Left cardiac atrium (tissue), 4 donors: ENCODE measurements at regions not wholly inside any gene's neighbourhood (a gene's known extent, or its start where the extent isn't known, plus 50 kb on each side); places are given as distances from the start of the nearest gene placed in this dataset.

Experiments used
- ATAC-seq, 2 donors: fragments of 200-7000 bp; cut with Tn5 transposase; one replicate each; pipeline ENCODE4 v1.9.1; 2020; ENCODE audit warnings: mild to moderate bottlenecking in 2 of 2, moderate library complexity in 2 of 2
- DNase-seq: peaks from one replicate; pipeline ENCODE4 v3.0.0-alpha.2; 2020
- intact Hi-C, 2 donors: fragments of 100-400 bp; cut with DNase I; formaldehyde crosslinking; loops; one replicate each; pipeline versions ENCODE4 v1.14.1 to v1.15.1; 2022 to 2023
- donor health status: DM: no; HTN: yes; CAD: no.
- donor health status: DM: no; HTN: yes; CAD: no; lungs with severe emphysema.
- donor health status: DM: yes; HTN: yes; CAD: no.
- donor health status: Dilated cardiomyopathy.

DNA sequence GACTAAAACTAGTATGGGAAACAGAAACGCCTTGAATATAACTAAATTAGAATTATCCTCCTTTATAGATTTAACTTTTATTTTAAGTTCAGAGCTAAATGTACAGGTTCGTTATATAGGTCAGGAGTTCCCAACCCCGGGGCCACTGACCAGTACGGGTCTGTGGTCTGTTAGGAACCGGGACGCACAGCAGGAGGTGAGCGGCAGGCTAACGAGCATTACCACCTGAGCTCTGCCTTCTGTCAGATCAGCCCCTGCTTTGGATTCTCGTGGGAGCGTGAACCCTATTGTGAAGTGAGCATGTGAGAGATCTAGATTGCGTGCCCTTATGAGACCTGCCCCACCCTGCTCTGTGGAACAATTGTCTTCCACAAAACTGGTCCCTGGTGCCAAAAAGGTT is 51.0 kb downstream of the FAT4 start:
- no peak for DNase-seq
- ATAC-seq: no peak
- intact Hi-C loops: no loop called here

DNA sequence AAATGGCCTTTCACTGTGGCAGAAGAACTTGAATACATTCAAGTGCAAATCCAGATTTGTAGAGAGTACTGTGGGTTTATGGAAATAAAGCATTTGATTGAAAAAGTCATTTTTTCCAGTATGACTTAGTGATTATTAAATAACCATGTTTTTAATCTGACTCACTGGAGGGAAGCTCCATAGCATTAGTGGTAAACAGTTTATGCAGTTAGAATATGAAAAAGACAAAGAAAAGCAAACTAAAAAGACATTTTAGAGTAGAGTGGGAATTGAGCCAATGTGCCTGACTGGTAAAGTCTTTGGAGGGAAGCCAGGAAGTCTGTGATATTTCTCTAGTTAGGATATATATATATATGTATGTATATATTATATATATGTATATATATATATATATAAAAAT is 53.4 kb downstream of the FAT4 start:
- intact Hi-C loops: no loop called here
- no peak for DNase-seq
- no peak for ATAC-seq

DNA sequence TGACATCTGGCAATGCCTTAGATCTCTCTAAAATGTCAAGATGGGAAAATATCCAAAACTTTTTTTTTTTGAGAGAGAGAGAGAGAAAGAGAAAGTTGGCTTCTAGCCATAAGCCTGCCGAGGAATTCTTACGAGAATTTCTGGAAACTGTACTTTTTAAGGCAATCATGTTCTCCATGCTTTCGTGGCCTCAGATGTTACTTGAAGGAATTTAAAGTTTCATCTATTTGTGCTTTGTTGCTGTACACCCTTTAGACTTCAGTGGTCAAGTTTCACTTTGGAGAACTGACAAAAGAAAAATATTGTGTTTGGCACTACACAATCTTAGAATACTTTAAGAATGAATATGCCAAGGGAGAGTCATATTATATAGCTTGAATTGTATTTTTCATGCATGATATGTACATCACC is 53.9 kb downstream of the FAT4 start:
- ATAC-seq: no peak
- intact Hi-C loops: no loop called here
- no peak for DNase-seq

DNA sequence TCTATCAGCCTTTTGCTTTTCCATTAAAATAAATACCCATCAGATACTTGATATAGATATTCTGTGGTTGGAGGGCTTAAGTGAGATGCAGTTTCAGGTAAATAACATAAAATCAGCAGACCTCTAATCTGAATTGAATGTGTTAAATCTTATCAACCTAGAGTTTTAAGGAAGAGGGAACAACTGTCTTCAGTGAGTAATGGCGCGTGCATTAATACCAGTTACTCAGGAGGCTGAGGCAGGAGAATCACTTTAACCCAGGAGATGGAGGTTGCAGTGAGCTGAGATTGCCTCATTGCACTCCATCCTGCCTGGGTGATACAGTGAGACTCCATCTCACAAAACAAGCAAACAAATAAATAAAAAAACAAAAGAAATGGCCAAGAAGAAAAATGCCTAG is 54.3 kb downstream of the FAT4 start:
- DNase-seq (no peak), ATAC-seq (no peak)
- intact Hi-C loops: no loop called here

DNA sequence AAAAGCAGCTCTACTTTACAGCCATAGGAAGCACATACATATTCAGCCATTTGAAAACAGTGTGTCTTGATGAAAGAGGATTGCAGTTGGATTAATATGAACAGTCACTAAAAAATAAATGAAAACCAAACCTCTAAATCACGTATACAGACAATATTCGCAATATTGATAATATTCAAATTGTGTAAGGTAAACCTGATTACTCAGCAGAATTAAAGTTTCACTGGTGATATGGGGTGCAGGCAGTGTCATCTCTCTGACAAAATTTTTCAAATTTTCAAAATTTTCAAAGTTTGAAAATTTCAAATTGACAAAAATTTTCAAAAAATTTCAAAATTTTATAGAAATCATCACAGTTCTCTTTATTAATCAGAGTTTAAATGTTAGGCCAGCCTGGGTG is 55.7 kb downstream of the FAT4 start:
- DNase-seq (no peak), ATAC-seq (no peak)
- intact Hi-C loops: no loop called here

DNA sequence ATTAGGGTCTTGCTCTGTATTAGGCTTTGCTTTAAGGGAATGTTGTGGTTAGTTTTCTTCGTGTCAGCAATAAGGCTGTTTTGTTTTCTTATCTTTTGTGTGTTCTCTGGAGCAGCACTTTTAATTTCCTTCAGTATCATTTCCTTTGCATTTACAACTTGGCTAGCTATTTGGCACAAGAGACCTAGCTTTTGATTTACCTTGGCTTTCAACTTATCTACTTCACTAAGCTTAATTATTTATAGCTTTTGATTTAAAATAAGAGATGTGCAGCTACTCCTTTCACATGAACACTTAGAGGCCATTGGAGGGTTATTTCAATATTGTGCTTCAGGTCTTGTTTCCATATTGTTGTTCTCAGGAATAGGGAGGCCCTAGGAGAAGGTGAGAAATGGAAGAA is 68.2 kb downstream of the FAT4 start:
- ATAC-seq (peak in 1 of 2 donors; percentile 39), DNase-seq (no peak)
- intact Hi-C loops: no loop called here

DNA sequence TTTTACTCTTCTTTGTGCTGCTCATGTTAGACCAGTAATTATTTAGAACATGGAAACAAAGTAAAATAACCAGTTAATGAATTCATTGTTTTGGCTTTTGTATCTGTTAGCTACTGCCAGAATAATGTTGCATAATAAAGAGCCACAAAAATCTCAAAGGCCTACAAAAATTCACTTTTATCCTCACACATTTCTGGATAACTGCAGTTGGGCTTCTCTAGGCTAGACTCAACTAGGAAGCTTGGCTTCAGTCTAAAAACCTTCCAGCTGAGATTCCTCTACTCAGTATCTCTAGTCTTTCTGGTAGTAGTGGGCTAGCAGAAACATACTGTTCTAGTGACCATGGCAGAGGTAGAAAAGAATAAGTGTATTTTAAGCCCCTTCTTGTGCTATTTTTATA is 73.0 kb downstream of the FAT4 start:
- DNase-seq (no peak), ATAC-seq (peak; percentile 44 to 57)
- intact Hi-C loops: no loop called here

DNA sequence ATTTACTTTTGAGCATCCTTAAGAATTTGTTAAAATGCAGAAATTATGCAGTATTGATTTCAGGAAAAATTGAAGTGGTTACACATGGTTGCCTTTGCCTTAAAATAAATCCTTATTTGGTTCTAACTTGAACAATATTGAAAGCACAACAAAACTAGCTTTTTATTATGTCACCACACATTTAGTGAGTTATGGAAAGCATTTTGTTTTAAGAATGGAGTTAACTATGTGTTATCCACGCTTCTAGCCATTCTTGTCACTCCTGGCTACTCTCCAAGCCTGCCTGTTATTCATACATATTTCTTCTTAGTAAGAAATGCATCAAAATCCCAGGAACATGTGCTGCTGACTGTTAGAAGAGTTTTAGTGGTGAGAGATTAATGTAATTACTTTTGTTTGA is 73.9 kb downstream of the FAT4 start:
- DNase-seq (no peak), ATAC-seq (no peak)
- intact Hi-C loops: no loop called here

DNA sequence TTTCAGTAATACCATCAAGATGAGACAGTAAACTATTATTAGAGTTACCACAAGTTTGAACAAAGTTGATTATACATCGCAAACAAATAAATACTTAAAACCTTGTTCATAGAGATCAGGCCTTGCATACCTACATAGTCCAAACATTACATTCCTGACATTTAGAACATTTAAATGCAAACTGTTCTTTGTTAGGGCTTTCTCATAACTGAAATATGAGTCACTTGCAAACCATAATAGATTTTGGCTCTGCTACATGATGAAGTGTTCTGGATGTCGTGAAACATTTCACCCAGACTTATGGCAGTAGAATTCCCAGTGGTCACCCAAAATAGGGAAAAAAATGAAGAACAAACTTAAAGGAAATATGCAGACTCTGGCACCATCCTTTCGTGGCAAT is 75.0 kb downstream of the FAT4 start:
- intact Hi-C loops: loop anchor here in 1 of 2 donors (10.0 kb wide), 1 partner anchor 65 kb away; no protein-coding TSS in a partner anchor
- peak; percentile 71 to 80 for ATAC-seq
- no peak for DNase-seq

DNA sequence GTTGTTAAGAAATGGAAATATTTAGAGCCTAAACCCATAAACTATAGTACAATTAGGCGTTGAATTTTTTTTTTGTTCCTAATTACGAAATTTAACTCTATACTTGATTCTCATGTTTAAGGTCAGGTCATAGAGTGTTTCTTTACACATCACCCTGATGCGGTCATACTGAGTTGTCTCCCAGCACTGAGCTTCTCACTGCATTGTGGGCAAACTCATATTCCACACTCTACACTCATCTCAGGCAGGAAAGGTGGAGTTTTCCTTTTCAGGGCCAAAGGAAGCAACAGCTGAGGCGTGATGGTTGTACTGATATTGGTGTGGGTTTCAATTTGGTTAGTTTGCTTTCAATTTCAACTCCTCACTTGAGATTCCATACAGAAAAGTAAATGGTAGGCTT is 75.4 kb downstream of the FAT4 start:
- DNase-seq (no peak), ATAC-seq (peak; percentile 44 to 86)
- intact Hi-C loops: loop anchor here in 1 of 2 donors (10.0 kb wide), 1 partner anchor 65 kb away; no protein-coding TSS in a partner anchor

DNA sequence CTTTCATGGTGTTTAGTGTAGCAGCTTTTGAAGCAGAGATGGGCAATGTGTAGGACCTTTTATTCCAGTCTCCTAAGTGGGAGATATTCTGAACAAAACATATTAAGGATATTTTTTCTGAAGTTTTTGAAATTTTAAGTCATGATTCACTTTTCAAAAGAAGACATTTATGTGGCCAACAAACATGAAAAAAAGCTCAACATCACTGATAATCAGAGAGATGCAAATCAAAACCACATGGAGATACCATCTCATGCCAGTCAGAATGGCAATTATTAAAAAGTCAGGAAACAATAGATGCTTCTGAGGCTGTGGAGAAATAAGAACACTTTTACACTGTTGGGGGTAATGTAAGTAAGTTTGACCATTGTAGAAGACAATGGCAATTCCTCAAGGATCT is 76.0 kb downstream of the FAT4 start:
- ATAC-seq: no peak

DNA sequence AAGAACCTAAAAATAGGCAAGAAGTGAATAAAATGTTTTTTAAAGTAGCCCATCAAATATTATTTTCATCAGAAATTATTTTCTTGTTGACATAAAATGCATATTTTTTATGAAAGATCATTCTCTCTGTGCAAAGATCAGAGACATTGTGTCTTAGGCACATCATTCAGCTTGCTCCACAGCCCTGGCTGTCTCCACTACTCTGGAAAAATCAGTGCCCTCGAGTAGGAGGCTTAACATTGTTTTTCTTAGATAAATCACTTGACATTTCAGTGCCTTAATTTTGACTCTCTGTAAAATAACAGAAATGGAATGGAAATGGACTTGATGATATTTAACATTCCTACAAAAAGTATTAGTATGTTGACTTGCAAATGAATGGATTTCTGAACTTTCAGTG is 77.9 kb downstream of the FAT4 start:
- DNase-seq (no peak), ATAC-seq (no peak)
- intact Hi-C loops: loop anchor here in 1 of 2 donors (10.0 kb wide), 1 partner anchor 68 kb away; no protein-coding TSS in a partner anchor

More for the DNA sequence above, 76.0 kb downstream of the FAT4 start:
- intact Hi-C loops: loop anchor here in 1 of 2 donors (10.0 kb wide), 1 partner anchor 66 kb away; no protein-coding TSS in a partner anchor
- DNase-seq: no peak

DNA sequence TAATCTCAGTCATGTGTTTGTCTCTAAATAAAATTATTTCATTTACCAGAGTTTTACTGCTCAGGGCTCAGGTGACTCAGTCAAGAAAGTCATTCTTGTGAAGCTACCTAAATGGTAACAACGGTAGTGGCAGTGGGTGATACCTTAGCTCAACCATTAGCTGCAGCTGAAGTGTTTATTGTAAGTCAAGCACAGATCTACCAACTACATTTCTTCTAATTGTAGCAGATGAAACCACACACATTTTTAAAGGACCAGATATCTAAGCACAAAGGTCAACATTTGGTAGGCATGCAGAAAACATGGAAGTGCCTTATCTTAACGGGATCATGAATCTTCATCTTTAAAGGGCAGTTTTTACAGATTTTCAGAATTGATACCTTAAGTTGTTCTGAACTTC is 79.1 kb downstream of the FAT4 start:
- no peak for DNase-seq
- intact Hi-C loops: loop anchor here in 1 of 2 donors (10.0 kb wide), 1 partner anchor 69 kb away; no protein-coding TSS in a partner anchor
- ATAC-seq: no peak

DNA sequence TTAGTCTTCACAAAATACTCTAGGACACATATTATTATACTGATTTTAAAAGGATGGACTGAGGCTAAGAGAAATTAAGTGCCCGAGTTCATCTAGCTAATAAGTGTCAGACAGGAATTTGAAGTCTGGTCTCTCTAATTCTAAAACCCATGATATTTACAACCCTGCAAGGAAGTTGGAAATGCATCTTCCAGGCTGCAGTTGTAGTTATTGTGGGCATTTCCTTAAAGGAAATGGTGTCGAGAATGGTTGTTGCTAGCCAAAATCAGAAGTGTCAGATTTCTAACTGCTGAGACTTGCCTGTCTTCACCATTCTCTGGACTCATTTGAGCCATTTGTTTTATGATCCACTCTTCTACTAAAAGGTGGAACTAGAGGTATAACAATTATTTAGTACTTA is 82.5 kb downstream of the FAT4 start:
- ATAC-seq (no peak), DNase-seq (no peak)
- intact Hi-C loops: loop anchor here in 1 of 2 donors (10.0 kb wide), 1 partner anchor 72 kb away; no protein-coding TSS in a partner anchor

DNA sequence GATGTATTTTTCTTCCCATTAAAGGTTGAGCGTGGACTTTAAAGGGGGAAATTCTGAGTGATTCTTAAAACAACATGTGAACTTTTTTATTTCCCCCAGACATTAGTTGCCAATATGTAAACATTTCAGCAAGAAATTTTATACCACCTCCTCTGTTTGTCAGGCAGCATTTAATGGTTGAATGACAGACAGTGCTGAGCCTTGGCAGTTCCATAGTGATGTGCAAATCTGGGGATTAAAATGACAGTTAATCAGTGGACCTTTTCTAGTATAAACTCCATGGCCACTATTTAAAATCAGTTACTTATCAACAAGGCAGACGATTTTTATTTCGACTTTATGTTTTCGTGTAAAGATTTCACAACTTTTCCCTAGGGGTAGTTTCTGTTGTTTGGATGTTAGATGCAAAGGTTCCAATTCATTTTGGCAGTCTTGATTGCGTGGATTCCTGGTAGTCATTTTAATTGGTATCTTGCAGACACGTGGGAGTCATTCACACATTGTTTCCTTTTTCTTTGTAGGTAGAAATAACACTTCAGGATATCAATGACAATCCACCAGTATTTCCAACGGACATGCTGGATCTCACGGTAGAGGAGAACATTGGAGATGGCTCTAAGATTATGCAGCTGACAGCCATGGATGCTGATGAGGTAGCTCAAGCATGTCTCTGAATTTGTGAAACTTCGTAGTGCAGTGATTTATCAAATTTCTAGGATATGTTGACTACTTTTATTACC is 83.7 kb downstream of the FAT4 start:
- intact Hi-C loops: loop anchor here in 1 of 2 donors (10.0 kb wide), 1 partner anchor 74 kb away; no protein-coding TSS in a partner anchor
- ATAC-seq: no peak
- no peak for DNase-seq

DNA sequence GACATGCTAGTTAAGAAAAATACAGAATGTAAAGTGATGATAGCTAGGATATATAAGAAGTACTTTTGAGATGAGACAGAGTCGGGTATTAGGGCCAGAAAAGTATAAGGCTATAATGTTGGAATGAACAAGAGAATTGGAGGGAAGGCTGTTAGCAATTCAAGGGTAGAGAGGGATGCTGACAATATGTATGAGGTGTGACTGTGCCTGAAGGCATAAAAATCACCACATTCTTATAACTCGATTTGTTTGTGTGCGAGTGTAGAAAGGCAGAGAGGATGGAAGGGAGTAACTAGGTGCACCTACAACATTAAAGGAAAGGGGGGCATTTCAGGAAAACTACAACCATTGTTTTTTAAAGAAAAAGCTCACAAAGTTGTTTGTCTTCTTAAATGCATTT is 86.0 kb downstream of the FAT4 start:
- no peak for ATAC-seq
- DNase-seq: no peak
- intact Hi-C loops: no loop called here

DNA sequence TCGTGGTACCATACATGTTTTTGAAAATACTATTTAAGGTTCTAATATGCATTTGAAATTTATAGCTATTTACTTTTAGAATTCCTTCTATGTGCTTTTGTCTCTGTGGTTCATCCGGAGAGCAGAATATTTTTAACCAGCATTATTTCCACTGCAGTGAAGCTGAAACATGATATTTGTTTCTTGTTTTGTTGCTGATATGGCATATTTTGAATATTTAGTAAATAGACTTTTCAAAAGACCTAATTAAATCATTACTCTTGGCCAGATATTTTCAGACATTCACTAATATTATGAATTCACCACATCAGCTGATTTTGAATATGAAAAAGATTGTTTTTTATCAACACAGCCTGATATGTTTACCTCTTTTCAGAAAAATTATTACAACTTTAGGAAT is 87.0 kb downstream of the FAT4 start:
- DNase-seq: no peak
- intact Hi-C loops: no loop called here
- no peak for ATAC-seq

DNA sequence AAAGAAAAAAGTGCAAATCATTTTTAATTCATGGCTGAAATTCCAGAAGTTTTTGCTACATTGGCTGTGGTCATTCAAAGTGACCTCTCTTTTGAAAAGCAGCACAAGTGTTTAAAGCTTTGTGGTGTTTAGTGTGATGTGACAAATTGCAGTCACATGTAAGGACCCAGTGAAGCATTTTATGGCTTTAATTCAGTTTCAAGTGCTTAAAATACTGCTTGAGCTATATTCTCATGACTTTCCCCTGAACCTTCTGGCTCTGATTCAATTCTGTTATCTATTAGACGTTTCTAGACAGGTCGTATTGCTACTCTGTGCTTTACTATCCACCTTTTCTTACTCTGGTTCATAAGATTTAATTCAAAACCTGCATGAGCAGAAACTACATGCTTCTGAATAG is 105.8 kb downstream of the FAT4 start:
- intact Hi-C loops: no loop called here
- no peak for ATAC-seq
- DNase-seq: no peak

DNA sequence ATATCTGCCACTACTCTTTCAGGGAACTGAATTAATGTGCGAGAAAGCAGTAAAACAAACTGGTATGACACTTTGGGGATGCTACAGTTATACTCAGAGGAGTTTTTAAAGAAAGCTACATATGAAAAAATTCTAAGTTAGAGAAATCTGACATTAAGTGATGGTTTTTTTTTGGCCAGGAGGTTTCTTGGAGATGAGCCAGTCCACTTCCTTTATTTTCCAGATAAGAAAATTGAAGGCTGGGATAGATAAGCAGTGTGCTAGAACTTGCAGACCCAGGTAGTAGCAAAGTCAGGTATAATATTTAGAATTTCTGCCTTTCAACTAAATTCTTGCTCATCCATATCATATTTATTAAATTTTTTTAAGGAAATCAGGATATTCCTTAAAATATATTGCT is 106.8 kb downstream of the FAT4 start:
- intact Hi-C loops: no loop called here
- DNase-seq (no peak), ATAC-seq (no peak)

DNA sequence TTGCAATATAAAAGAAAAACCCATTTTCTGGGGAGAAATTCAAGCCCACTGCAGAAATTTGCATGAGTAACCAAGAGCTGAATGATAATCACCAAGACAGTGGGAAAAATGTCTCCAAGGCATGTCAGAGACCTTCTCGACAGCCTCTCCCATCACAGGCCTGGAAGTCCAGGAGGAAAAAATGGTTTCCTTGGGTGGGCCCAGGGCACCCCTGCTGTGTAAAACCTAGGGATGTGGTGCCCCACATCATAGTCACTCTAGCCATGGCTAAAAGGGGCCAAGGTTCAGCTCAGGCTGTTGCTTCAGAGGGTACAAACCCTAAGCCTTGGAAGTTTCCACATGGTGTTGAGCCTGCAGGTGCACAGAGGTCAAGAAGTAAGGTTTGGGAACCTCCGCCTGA is 108.4 kb downstream of the FAT4 start:
- DNase-seq (no peak), ATAC-seq (no peak)
- intact Hi-C loops: no loop called here

DNA sequence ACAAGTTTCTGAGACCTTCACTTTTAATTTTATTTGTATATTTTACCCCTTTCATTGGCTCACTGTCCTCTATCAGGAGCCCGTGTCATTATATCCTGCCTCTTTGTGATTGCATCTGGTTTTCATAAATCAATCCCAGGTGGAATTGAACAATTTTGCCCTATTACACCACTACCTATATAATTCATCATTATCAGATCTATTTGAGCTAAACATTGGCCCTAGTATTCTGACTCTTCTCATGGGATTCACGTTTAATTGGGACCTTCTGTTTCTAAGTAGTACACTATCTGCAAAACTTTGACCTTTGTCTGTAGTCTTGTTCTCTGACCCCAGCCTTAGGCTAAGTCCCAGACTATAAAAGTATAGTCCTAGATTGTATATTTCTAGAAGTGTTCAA is 114.1 kb downstream of the FAT4 start:
- DNase-seq: no peak
- no peak for ATAC-seq
- intact Hi-C loops: no loop called here
